NCI-H524 (cell line): ENCODE measurements at regions not wholly inside any gene's neighbourhood (a gene's known extent, or its start where the extent isn't known, plus 50 kb on each side); places are given as distances from the start of the nearest gene placed in this dataset.
"Not testable (repeated sequence)": the region's sequence is repeated elsewhere in the genome, so short reads cannot be mapped to it uniquely, and the experiment has no call there.

Experiments used
- DNase-seq, 2 experiments: peaks; one replicate each; lab custom pipeline; 2025; lab: John Stamatoyannopoulos, UW

DNA sequence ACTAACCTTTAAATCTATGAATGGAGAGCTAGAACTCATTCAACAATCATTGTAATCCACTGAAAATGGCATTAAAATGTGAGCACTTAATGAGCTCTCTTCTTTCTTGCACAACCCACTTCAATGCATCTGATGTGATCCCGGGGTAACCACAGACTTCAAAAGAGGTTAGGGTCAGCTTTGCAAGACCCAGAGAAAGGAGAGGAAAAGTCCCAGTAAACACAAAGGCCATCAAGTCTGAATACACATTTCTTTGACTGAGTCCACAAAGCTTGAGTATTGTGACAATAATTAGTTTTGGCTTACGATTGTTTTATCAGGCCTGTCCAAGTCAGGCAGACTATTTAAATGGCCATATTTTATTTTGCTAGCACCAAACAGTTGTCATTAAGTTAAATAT lies 148.8 kb upstream of the ZNF608 start:
- no peak for DNase-seq

DNA sequence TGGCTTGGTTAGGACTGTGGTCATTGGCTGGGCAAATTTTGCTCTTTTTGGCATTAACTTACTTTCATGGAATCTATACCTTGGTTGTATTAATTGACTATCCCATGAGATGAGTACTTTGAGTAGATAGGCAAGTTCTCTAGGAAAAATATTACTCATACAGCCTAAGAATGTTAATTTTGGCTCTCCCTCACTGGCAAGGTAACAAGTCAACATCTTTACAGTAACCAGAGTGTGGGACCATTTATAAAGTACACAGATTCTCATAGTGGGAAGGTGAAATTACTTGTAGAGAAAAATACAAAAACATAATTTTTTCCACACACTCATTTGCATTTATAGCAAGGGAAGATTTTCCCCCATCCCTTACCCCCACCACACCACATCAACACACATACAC lies 154.6 kb upstream of the ZNF608 start:
- no peak for DNase-seq

GRCh38 chr5:124902097-124902821 lies 155.8 kb upstream of the ZNF608 start:
- DNase-seq, result no peak

- peak; percentile 45 to 80 for DNase-seq
Observed at GRCh38 chr5:124905256-124906130, 159.1 kb upstream of the ZNF608 start.

- DNase-seq, result peak; percentile 37 to 56
Observed at GRCh38 chr5:124906339-124907097, 160.1 kb upstream of the ZNF608 start.

DNA sequence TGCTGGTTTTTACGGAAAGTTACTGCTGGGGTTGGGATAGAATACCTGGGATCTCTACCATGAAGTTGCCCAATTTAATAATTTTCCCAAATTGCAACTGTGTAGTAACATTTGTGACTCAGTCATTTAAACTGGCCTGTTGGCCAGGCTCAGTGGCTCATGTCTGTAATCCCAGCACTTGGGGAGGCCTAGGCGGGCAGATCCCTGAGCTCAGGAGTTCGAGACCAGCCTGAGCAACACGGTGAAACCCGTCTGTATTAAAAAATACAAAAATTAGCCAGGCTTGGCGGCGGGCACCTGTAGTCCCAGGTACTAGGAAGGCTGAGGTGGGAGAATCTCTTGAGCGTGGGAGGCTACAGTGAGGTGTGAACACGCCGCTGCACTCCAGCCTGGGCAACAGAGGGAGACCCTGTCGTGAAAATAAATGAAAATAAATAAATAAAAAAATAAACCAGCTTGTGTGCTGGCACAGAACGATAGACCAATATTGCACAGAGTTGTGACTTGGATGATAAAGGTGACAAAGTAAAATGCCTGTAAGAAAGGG lies 160.7 kb upstream of the ZNF608 start:
- DNase-seq, result no peak

- DNase-seq, result peak; percentile 67 to 89
Observed at GRCh38 chr5:124908581-124909451, 162.4 kb upstream of the ZNF608 start.

DNA sequence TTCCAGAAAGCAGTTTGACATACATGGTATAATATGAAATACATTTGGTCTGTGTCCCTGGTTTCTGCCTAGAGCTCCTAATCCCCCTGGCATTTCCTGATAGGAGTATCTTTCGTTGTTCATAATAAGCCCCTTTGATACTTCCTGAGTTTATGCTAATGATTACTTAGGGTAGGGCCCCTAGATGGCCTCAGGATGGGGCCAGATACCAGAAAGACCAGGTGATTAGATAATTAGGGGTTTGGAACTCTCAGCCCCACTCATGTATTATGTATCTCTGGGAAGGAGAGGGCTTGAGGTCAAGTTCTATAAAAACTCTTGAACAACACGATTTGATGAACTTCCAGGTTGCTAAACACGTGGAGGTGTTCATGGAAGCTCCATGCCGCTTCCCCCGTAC lies 163.3 kb upstream of the ZNF608 start:
- no peak for DNase-seq

GRCh38 chr5:124910354-124911016 lies 164.0 kb upstream of the ZNF608 start:
- DNase-seq, result no peak

- no peak for DNase-seq
Observed at GRCh38 chr5:124912638-124913328, 166.3 kb upstream of the ZNF608 start.

DNA sequence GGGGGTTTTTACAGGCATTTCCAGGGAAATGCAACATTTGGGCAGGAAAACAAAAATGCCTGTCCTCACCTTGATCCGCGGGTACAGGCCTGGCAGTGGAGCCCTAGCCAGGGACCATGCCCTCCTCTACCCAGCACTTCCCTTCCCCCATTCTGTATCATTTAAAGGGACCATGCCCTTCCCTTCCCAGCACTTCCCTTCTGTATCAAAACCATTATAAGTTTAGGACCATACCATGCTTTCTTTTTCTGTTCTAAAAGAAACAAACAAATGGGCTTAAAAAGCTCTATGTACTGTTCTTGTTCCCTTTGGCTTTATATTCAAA lies 166.9 kb upstream of the ZNF608 start:
- DNase-seq, result no peak

DNA sequence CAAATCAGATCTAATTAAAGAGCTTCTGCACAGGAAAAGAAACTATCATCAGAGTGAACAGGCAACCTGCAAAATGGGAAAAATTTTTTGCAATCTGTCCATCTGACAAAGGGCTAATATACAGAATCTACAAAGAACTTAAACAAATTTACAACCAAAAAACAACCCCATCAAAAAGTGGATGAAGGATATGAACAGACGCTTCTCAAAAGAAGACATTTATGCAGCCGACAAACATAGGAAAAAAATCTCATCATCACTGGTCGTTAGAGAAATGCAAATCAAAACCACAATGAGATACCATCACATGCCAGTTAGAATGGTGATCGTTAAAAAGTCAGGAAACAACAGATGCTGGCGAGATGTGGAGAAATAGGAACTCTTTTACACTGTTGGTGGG lies 169.9 kb upstream of the ZNF608 start:
- DNase-seq, result not testable (repeated sequence)

DNA sequence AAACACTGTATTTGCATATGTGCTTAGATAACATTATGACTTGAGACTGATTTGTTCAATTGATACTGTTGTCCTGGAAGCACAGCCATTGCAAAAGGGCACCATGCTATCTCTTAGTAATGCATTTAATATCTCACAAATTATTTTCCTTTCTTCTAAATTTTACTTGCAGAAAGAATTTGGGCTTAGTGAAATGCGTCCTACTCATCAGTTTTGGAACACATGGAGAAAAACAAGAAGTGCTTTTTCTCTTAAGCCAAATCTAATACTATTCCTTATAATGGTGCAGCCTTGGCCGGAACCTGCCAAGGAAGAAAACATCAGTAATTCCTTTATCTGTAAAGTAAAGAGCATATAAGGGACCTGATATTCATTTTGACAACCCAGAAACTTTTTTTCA lies 172.2 kb upstream of the ZNF608 start:
- no peak for DNase-seq

GRCh38 chr5:124919076-124919475 lies 172.6 kb upstream of the ZNF608 start:
- no peak for DNase-seq

GRCh38 chr5:124919747-124920525 lies 173.5 kb upstream of the ZNF608 start:
- no peak for DNase-seq

DNA sequence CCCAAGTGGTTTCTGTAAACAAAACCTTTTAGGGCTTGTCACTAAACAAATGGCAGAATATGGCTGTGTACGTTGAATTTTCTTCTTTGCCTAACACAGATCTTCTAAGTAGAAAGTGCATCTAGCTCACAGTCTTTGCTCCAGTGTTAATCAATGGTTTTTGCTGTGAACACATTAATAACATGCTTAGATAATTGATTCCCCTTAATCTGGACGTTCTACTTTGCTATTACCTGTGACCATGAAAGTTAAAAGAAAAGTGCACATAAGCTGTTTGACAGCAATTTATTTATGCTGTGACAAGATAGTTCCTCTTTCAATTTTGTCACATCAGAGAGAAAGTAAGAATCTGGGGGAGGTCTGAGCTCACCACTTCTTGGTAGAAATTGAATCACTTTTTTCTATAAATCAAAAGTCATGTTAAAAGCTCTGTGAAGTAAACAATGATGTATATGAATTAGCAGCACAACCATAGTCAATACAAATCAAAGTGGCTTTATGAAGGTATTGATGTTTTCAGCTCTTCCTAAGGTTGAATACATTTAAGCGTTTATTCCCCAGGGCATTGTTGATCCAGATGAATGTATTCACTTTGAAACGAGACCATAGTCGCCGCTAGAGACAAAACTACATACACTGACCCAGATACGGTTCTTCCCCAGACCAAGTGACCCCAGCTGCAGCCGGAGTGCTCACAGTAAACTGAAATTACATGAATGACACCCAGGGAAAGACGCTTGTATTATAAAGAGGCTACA lies 174.6 kb upstream of the ZNF608 start:
- DNase-seq, result no peak

DNA sequence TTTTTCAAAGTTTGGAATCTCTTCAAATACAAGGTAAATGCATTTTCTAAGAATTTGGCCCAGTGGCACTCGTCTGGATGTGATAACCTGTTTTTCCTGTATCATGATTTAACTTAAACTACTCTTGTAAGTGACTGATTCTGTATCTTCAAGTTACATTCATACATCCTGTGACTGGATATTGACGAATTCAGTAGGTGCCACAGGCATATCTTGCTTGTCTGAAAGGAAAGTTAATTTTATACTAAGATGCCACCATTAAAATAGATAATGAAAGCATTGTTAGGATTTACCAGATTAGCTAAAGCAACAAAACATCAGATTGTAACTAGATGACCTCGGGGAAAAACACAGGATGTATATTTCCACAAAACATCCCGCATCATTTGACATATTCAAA lies 175.3 kb upstream of the ZNF608 start:
- DNase-seq, result no peak

GRCh38 chr5:124922255-124922975 lies 176.0 kb upstream of the ZNF608 start:
- peak in 1 of 2 experiments; percentile 4 for DNase-seq
